OCI-LY1 (cell line): ENCODE measurements at regions not wholly inside any gene's neighbourhood (a gene's known extent, or its start where the extent isn't known, plus 50 kb on each side); places are given as distances from the start of the nearest gene placed in this dataset.

Experiments
- EZH2 ChIP-seq: fragments of 200-600 bp; sonication (generic), shearing (Covaris generic); IDR thresholded peaks from 2 replicates; pipeline ENCODE4 v1.8.0; 2017; ENCODE audit warnings: borderline replicate concordance, mixed run types, mild to moderate bottlenecking, antibody characterized with exemption, low read length, moderate library complexity, mixed read lengths
- TF ChIP-seq, protein P1 (sequence below): fragments of 200-600 bp; sonication (generic), shearing (Covaris generic); IDR thresholded peaks from 2 replicates; pipeline ENCODE4 v1.5.1; 2017; ENCODE audit warnings: mild to moderate bottlenecking, antibody characterized with exemption, low read length, moderate library complexity, mixed read lengths

DNA sequence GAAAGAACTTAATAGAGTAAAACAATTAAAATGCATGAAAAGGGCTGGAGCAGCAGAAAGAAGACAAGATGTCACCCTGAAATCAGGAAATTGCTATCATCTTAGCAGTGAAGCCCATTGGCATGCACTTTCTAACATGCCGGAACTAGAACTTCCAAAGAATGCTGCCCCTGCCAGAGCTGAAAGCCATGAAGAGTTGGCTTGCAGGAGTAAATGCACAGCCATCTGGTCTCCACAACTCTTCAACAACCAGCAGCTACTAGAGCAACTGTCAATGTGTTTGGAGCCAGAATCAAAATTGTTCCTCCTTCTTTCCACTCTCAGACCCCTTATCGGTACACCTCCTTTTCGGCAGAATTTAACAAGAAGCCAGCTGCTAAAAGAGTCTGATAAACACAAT lies 414.1 kb downstream of the KCNH5 start:
- TF ChIP-seq, protein P1, sequence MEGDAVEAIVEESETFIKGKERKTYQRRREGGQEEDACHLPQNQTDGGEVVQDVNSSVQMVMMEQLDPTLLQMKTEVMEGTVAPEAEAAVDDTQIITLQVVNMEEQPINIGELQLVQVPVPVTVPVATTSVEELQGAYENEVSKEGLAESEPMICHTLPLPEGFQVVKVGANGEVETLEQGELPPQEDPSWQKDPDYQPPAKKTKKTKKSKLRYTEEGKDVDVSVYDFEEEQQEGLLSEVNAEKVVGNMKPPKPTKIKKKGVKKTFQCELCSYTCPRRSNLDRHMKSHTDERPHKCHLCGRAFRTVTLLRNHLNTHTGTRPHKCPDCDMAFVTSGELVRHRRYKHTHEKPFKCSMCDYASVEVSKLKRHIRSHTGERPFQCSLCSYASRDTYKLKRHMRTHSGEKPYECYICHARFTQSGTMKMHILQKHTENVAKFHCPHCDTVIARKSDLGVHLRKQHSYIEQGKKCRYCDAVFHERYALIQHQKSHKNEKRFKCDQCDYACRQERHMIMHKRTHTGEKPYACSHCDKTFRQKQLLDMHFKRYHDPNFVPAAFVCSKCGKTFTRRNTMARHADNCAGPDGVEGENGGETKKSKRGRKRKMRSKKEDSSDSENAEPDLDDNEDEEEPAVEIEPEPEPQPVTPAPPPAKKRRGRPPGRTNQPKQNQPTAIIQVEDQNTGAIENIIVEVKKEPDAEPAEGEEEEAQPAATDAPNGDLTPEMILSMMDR: no peak
- no peak for TF ChIP-seq EZH2
